Daoy (cell line): ENCODE measurements at regions not wholly inside any gene's neighbourhood (a gene's known extent, or its start where the extent isn't known, plus 50 kb on each side); places are given as distances from the start of the nearest gene placed in this dataset.

Source experiments
- DNase-seq: peaks from one replicate; pipeline ENCODE4 v3.0.0-alpha.2; 2015; ENCODE audit warnings: low read depth

DNA sequence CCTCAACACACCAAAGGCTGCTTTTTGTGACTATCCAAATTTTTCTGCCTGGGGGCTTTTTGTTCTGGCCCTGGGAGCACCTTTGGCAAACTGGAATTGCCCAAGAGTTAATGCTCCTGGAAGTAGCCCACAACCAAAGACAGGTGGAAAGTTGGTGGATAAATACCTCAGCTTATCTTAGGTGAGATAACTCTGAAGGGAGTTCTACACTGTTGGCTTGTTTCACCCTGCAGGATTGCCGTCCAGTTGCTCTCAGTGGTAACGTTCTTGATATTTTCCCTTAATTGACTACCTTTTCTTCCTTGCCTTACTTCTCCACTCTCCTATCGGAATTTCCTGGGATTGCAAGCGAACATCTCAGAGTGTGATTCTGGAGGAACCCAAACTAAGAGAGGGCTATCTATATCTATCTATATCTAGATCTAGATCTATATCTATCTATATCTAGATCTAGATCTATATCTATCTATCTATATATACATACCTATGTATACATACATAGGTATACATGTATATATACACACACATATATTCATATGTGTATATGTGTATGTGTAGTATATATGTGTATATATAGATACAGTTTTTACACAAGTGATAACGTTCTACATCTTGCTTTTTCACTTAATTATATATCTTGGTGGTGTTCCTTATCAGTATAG is 82.6 kb upstream of the DHX15 start:
- DNase-seq, result no peak

GRCh38 chr4:24668956-24669355 is 84.6 kb upstream of the DHX15 start:
- no peak for DNase-seq

DNA sequence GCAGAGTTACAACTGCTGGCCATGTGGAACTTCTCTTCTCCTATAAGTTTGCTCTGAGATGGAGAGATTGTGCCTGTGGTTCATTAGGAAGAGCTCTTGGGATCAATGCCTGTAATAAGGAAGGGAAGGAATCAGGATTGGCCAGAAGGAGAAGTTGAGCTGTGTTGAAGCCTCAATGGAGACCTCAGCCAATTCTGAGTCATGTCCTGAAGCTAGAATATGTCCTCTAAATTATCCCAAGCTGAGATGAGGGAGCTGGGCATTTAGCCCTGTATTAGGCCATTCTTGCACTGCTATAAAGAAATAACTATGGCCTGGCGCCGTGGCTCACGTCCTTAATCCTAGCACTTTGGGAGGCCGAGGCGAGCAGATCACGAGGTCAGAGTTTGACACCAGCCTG is 85.4 kb upstream of the DHX15 start:
- DNase-seq, result no peak

DNA sequence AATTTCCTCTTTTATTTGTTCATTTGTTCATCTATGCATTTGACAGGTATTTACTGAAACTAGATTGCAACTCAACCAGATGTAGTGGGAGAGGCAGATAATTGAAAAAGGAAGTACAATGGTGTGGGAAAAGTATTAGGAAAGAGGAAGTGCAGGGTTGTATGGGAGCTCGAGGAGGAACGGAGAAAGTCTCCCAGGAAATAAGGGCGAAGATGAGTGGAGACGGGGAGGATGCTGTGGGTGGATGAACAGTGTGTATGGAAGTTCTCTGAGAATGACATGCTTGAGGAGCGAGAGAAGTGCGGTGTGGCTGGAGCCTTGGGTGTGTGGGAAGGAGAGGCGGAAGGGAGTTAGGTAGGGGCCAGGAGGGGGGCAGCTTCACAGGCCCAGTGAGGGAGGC is 87.5 kb upstream of the DHX15 start:
- DNase-seq, result no peak

DNA sequence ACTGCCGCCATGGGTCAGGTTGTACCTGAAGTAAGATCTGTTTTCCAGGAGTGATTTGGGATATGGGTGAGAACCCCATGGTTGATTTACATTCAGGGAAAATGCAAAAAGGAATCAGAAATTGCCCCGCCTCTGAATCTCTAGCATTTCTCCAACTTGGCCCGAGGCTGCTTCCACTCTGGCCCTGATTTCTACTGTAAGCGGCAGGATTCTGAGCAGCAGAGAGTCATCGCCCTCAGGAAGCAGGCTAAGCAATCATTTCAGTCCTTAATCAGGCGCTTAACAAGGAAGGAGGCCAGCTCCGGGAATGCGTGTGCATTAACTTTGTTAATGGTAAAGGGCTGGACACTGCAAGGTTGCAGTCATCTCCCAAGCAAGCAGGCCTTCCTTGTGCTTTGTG is 88.5 kb upstream of the DHX15 start:
- no peak for DNase-seq

DNA sequence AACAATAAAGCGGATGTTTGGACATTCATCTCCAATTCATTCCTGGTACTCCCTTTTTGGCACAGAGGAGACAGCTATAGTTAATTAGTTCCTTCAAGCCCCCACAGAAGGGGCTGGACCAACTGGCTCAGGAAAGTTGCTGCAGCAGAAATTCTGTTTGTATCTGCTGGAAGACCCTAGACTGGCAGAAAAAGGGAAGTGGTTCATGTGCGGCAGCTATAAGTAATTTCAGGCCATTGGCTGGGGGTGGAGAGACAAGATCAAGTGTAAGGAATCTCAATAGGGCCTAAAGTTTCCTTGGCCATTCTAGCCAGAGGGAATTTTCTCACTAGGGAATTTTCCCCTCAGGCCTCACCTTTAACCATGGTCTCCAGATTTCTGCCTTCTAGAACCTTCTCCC is 89.9 kb upstream of the DHX15 start:
- DNase-seq, result no peak

DNA sequence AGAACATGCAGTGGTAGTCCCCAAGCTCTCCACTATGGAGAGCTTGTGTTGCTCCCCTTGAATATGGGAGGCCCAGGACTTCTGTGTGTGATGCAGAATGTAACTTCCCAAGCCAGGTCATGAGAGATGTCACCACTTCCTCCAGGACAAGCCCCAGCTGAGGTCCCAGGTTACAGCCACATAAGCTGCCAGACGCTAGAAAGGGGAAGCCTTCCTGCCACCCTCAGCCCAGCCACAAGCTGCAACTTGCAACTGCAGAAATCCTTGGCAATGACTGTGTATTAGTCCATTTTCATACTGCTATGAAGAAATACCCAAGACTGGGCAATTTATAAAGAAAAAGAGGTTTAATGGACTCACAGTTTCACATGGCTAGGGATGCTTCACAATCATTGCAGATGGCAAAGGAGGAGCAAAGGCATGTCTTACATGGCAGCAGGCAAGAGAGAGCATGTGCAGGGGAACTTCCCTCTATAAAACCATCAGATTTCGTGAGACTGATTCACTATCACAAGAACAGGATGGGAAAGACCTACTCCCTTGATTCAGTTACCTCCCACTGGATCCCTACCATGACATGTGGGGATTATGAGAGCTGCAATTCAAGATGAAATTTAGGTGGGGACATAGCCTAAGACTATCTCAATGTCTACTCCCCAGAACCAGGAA is 91.5 kb upstream of the DHX15 start:
- DNase-seq, result no peak

- no peak for DNase-seq
These were observed 93.6 kb upstream of the DHX15 start for GRCh38 chr4:24677909-24678308.

- DNase-seq, result no peak
These were observed 96.5 kb upstream of the DHX15 start for GRCh38 chr4:24680746-24681448.

DNA sequence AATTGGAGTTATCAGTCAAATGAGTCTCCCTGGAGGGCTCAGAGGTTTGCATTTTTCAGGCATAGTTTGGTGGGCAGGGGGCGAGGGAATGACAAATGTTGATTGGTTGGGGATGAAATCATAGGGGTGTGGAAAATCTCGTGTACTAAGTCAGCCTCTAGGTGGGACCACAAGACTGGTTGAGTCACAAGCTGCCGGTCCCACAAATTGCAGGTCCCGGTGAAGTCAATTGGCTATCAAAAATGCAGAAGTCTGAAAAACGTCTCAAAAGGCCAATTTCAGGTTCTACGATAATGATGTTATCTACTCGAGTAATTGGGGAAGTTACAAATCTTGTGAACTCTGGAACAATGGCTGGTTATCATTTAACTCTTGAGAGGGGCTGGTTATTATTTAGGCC is 98.8 kb upstream of the DHX15 start:
- no peak for DNase-seq

- DNase-seq, result peak; percentile 37
These were observed 102.7 kb upstream of the DHX15 start for GRCh38 chr4:24686866-24687692.

DNA sequence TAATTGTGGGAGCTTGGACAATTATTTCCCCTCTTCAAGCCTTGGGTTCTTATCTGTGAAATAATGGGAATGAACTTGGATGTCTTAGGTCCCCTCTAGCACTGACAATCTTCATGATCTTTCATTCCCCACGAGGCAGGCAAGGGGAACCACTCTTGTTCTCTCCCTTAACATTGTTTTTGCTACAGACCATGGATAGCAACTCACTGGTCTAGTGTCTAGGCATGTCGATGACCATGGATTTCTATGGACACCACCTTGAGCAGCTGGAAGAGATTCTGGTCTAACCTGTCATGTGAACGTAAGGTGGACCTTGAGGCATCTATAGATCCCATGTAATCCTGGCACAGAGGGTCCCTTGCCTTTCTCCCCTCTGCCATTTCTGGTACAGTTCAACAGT is 104.1 kb upstream of the DHX15 start:
- no peak for DNase-seq

GRCh38 chr4:24689212-24689611 is 104.9 kb upstream of the DHX15 start:
- DNase-seq, result no peak

DNA sequence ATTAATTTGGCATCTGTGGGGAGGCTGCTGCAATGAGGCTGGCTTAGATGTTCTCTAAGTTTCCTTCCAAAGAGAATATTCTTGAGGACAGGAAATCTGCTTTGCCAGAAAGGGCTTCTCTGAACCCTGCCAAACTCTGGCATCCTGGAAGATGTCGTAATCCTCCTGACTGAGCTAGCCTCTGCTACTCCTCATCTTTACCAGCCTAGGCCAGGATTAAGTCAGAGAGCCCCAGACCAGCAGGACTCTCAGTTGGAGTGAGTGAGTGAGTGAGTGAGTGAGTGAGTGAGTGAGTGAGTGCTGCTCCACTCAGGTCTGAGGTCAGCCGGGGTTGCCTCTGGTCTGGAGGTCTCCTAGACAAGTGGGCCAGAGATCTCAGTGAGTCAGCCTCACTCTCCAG is 104.9 kb upstream of the SOD3 start:
- DNase-seq, result no peak

GRCh38 chr4:24693636-24694035 is 101.7 kb upstream of the SOD3 start:
- no peak for DNase-seq

- no peak for DNase-seq
These were observed 95.3 kb upstream of the SOD3 start for GRCh38 chr4:24700118-24700517.

DNA sequence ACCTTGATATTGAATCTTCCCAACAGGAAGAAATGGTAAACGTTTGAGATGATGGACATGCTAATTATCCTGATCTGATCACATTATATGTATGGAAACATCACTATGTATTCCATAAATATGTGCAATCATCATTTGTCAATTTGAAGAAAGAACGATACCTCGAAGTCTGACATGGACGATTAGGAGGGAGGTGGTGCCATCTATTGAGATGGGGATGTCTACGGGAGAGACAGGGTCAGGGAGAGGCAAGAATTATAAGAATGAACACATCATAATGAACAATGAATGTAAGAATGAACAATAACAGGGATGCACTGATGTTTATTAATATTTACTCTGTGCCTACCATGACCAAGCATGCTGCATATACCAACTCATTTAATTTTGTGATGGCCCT is 93.7 kb upstream of the SOD3 start:
- DNase-seq, result no peak

GRCh38 chr4:24702281-24702680 is 93.1 kb upstream of the SOD3 start:
- DNase-seq, result no peak

DNA sequence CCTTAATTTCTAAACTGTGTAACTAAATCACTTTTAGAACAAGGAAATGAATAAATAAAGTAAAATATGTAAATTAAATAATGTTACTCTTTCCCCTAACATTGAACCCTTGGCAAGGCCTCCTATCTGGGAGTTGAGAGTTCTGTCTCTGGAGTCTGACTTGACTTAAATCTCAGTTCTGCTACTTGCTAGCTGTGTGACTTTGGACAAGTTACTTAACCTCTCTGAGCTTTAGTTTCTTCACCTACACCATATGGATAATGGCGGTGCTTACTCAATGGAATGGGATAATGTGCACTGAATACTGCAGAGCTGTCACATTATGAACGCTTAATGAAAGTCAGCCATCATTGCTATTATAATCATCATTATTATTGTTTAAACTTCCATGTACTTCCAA is 92.1 kb upstream of the SOD3 start:
- DNase-seq, result no peak

- no peak for DNase-seq
These were observed 91.2 kb upstream of the SOD3 start for GRCh38 chr4:24704149-24704548.

DNA sequence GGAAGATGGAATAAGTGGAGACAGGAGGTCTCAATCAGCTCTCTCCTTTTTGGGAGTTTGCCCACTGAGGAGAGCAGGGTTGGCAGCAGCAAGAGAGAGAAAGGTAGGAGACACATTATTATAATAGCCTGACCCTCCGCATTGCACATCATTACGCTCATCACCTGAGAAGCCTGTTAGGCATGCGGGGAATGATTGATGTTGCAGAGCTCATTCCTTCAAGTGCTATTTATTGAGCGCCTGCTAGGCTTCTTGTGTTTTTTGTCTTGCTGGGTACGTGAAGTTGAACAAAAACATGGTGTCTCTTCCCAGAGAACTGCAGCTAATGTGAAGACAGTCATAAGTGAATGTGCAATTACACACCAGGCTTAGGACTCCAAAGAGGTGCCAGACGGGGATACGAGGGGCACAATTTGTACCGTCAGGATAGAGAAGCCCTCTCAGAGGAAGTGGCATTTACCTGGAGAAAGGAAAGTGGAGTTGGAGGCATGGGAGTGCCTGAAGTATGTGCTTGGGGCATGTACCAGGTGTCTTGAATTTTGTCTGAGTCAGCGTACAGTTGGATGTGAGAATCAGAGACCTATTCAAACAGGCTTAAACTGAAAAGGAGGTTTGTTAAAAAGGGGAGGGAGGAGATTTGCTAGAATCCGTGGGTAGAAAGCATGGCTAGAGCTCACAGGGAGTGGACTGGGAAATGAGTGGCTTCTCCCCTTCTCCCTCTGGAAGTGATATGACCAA is 90.2 kb upstream of the SOD3 start:
- DNase-seq, result no peak

GRCh38 chr4:24713604-24714003 is 81.8 kb upstream of the SOD3 start:
- no peak for DNase-seq
